Hepatocyte (in vitro differentiated cells): ENCODE measurements at regions not wholly inside any gene's neighbourhood (a gene's known extent, or its start where the extent isn't known, plus 50 kb on each side); places are given as distances from the start of the nearest gene placed in this dataset.

ENCODE experiments used
- EZH2 ChIP-seq: fragments of 200-600 bp; sonication (generic); IDR thresholded peaks from 2 replicates; pipeline ENCODE4 v1.6.1; 2016; ENCODE audit warnings: antibody characterized with exemption, mild to moderate bottlenecking, borderline replicate concordance
- EZH2phosphoT487 ChIP-seq: fragments of 200-600 bp; sonication (generic); IDR thresholded peaks from one replicate; pipeline ENCODE4 v1.6.1; 2018; ENCODE audit warnings: antibody characterized with exemption, mild to moderate bottlenecking, low read depth, moderate library complexity; ENCODE audit not compliant: unreplicated experiment, severe bottlenecking
- TF ChIP-seq, protein P1 (sequence below): fragments of 200-600 bp; sonication (generic); IDR thresholded peaks from 2 replicates; pipeline ENCODE4 v1.5.1; 2016; ENCODE audit warnings: antibody characterized with exemption, mild to moderate bottlenecking; ENCODE audit not compliant: poor library complexity

DNA sequence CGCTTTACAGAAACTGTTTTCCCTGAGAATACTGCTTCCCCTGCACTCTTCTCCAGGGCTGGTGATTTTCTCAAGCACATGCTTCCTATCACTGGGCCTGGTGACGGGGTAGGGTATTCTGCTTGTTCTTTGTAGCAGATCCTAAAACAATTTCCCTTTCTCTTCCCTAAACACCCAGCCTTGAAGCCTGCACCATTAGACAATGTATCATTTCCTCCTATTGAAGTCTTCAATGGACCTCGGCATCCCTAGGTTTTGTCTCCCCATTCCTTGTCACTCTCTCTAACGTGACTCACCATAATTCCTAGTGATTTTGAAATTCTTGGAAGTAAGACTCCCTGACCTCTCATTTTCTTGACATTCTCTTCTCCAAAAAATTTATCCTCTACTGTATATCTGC lies 109.5 kb upstream of the GHITM start:
- TF ChIP-seq, protein P1, sequence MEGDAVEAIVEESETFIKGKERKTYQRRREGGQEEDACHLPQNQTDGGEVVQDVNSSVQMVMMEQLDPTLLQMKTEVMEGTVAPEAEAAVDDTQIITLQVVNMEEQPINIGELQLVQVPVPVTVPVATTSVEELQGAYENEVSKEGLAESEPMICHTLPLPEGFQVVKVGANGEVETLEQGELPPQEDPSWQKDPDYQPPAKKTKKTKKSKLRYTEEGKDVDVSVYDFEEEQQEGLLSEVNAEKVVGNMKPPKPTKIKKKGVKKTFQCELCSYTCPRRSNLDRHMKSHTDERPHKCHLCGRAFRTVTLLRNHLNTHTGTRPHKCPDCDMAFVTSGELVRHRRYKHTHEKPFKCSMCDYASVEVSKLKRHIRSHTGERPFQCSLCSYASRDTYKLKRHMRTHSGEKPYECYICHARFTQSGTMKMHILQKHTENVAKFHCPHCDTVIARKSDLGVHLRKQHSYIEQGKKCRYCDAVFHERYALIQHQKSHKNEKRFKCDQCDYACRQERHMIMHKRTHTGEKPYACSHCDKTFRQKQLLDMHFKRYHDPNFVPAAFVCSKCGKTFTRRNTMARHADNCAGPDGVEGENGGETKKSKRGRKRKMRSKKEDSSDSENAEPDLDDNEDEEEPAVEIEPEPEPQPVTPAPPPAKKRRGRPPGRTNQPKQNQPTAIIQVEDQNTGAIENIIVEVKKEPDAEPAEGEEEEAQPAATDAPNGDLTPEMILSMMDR: no peak
- no peak for TF ChIP-seq EZH2
- TF ChIP-seq EZH2phosphoT487: no peak
